ENCODE measurements at regions not wholly inside any gene's neighbourhood (a gene's known extent, or its start where the extent isn't known, plus 50 kb on each side); places are given as distances from the start of the nearest gene placed in this dataset.

GRCh38 chr3:174786825-174787224, 72.3 kb upstream of the NAALADL2 start:
- TF ChIP-seq TCF7 (IDR thresholded peaks at IDR 0.05; ENCODE audit: borderline replicate concordance) (no peak), POU2F2 (IDR thresholded peaks at IDR 0.05; ENCODE audit: borderline replicate concordance, low read depth, low read length) (no peak), USF2 (IDR thresholded peaks at IDR 0.05; ENCODE audit: borderline replicate concordance, low read depth, low read length) (no peak), CHD2 (IDR thresholded peaks at IDR 0.05; ENCODE audit: borderline replicate concordance, low read depth, low read length) (no peak), CTCF (IDR thresholded peaks at IDR 0.05 in 2 of 3, conservative IDR thresholded peaks at IDR 0.05 in 1 of 3; ENCODE audit: control insufficient read depth in 2 of 3, extremely low read depth in 1 of 3, insufficient read depth in 1 of 3, low read depth in 3 of 3, low read length in 3 of 3) (no peak), MAX (IDR thresholded peaks at IDR 0.05; ENCODE audit: low read depth, low read length) (no peak), ATF3 (IDR thresholded peaks at IDR 0.05; ENCODE audit: borderline replicate concordance, extremely low read depth, low read depth, low read length) (no peak), CBFB (IDR thresholded peaks at IDR 0.05; ENCODE audit: low read depth) (no peak), CREB1 (IDR thresholded peaks at IDR 0.05; ENCODE audit: low read depth) (no peak), STAT1 (conservative IDR thresholded peaks at IDR 0.05) (no peak), POLR2A (IDR thresholded peaks at IDR 0.05; ENCODE audit: low read depth, low read length) (no peak), YY1 (IDR thresholded peaks at IDR 0.05; ENCODE audit: low read depth, low read length) (no peak), POLR2AphosphoS5 (IDR thresholded peaks at IDR 0.05; ENCODE audit: low read length) (no peak)
